Coronary artery (tissue), 2 donors: ENCODE measurements at regions not wholly inside any gene's neighbourhood (a gene's known extent, or its start where the extent isn't known, plus 50 kb on each side); places are given as distances from the start of the nearest gene placed in this dataset.
A peak's percentile ranks its signal among the peaks of the same experiment; 100 is the strongest.

ENCODE experiments used
- DNase-seq: peaks from one replicate; pipeline ENCODE4 v3.0.0-alpha.2; 2017; ENCODE audit warnings: low spot score
- H3K27ac ChIP-seq, 2 donors: fragments of 200-600 bp; sonication (generic); one replicate each; pipeline ENCODE4 v1.5.1; 2016 to 2019
- H3K4me3 ChIP-seq: fragments of 200-600 bp; sonication (generic); 2 replicates; pipeline ENCODE4 v1.5.1; 2016; ENCODE audit warnings: mild to moderate bottlenecking, moderate library complexity
- TF ChIP-seq, protein P1 (sequence below): fragments of 200-600 bp; sonication (generic); IDR thresholded peaks from one replicate; pipeline ENCODE4 v1.5.1; 2019; ENCODE audit warnings: antibody characterized with exemption

DNA sequence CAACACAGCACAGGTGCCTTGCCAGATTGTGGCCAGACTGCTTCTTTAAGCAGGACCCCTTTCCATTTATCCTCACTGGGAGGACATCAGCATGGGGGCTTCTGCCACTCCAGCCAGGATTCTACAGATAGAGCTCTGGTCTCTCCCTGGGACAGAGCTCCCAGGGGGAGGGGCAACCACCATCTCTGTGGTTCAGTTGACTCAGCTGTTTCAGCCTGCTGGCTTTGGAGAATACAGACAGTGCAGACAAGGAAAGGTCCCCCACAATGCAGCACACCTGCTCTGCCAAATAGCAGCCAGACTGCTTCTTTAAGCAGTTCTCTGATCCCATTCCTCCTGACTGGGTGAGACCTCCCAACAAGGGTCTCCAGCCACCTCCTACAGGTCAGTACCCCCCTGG, 132.8 kb downstream of the OR2K2 start:
- no peak overlapping the region for H3K27ac ChIP-seq
- no peak for DNase-seq
- TF ChIP-seq, protein P1, sequence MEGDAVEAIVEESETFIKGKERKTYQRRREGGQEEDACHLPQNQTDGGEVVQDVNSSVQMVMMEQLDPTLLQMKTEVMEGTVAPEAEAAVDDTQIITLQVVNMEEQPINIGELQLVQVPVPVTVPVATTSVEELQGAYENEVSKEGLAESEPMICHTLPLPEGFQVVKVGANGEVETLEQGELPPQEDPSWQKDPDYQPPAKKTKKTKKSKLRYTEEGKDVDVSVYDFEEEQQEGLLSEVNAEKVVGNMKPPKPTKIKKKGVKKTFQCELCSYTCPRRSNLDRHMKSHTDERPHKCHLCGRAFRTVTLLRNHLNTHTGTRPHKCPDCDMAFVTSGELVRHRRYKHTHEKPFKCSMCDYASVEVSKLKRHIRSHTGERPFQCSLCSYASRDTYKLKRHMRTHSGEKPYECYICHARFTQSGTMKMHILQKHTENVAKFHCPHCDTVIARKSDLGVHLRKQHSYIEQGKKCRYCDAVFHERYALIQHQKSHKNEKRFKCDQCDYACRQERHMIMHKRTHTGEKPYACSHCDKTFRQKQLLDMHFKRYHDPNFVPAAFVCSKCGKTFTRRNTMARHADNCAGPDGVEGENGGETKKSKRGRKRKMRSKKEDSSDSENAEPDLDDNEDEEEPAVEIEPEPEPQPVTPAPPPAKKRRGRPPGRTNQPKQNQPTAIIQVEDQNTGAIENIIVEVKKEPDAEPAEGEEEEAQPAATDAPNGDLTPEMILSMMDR = no peak
- H3K4me3 ChIP-seq = no peak overlapping the region

DNA sequence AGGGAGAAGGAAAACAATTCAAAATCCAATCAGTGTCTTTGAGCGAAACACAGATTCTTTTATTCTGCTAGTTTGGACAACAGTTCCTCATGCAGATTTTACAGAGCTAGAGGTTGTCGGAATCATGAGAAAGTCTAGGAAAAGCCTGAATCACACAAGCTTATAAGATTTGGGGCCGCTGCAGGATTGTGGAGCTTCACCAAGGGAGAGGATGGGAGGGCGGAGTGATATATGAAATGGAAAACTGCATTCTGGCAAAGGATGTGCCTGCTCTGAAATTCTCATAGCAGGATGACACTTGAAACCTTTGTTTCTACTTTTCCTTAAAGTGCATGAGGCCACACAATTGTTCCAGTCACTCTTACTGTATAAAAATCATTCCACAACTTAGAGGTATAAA, 134.3 kb downstream of the OR2K2 start:
- H3K27ac ChIP-seq = peak overlapping the region in 1 of 2 donors; percentile 28
- H3K4me3 ChIP-seq = no peak overlapping the region
- TF ChIP-seq, protein P1 = no peak
- no peak for DNase-seq

DNA sequence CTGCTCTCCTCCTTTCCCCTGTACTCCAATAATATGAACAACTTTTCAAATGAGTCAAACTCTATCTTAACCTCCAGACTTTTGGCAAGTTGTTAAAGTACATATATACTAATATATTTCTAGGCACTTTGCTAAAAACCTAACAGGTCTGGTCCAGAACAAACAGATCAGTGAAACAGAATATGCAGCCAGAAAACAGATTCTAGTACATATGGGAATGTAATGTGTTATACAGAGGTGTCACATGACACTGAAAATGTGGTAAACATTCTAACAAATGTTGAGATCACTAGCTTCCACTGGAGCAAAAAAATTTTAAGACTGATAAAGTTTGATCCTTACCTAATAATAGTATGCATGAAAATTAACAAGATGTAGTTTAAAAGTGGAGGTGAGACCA, 136.9 kb downstream of the OR2K2 start:
- TF ChIP-seq, protein P1 = no peak
- DNase-seq = no peak
- Histone ChIP-seq H3K4me3 (no peak overlapping the region), H3K27ac (no peak overlapping the region)

DNA sequence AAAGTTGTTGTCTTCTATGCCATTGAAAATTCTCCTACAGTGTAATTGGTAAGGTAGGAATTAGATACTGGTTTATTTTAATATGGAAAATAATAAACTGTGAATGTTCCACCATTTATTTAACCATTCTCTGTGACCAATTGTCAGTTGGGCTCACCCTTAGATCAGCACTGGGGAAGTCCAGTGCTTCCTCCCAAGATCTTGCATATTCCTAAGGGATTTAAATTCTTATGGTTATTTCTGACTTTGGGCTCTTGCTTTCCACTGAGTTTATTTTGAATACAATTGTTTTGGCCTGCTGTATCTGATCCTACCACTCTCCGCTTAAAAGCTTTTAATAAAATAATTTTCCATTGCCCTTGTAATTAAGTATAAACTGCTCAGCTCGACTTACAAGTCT, 137.4 kb downstream of the OR2K2 start:
- no peak for DNase-seq
- Histone ChIP-seq H3K4me3 (no peak overlapping the region), H3K27ac (no peak overlapping the region)
- TF ChIP-seq, protein P1 = no peak

DNA sequence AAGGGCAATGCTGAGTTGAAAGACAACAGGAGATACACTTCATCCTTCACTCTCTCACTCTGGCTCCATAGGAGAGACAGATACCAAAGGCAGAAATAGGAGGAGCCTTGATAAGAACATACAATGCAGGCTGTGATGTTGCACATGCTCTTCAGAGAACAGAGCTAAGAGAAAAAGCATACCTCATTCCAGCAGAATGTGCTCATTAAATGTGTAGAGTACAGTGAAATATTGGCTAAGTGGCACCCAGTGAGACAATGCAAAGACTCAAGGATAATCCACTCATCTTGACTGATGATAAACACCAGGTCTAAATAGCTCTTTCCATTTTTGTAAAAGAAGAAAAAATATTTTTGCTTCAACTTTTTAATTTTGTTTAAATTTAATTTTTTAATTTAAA, 139.7 kb downstream of the OR2K2 start:
- H3K27ac ChIP-seq = no peak overlapping the region
- DNase-seq = no peak
- TF ChIP-seq, protein P1 = no peak
- H3K4me3 ChIP-seq = no peak overlapping the region

DNA sequence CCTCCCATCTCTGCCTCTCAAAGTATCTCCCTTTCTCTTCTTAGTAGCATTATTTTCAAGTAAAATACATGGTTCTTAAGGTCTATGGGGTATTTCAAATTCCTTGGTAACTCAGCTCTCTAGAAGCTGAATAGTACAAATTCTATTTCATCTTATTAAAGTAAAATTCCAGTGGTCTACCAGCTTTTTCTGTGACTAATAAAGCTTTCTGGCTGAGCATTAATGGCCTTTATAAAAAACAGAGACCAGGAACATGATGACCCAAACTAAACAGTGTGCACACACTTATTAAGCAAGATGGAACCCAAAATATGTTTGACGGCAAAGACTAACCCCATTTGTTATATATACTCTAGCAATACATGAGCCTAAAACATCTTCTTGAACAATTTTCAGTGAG, 142.6 kb downstream of the OR2K2 start:
- TF ChIP-seq, protein P1 = no peak
- no peak overlapping the region for H3K27ac ChIP-seq
- DNase-seq = no peak
- H3K4me3 ChIP-seq = no peak overlapping the region

DNA sequence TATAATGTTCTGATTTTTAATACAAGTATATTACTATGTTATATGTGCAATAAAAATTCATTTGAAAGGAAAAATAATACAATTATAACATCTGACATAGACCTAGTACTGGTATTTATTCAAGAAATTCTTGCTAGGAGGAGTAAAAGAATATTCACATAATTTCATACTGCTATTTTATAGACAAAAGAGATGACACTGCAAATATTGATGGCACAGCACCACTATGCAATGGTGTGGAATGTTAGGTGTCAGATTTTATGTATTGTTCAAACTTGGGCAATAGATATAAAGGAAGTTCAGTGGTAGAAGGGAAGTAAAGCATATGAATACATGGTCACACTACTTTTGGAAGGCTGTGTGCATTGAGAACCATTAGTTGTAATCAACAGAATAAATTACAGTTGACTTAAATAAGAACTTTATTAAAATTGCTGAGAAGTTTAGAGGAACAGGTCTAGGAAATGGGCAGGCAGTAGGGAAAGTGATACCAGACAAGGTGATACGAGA, 143.9 kb downstream of the OR2K2 start:
- DNase-seq = no peak

More for the DNA sequence above, 143.9 kb downstream of the OR2K2 start:
- TF ChIP-seq, protein P1 = no peak
- H3K4me3 ChIP-seq = no peak overlapping the region
- H3K27ac ChIP-seq = no peak overlapping the region
